ENCODE measurements at regions not wholly inside any gene's neighbourhood (a gene's known extent, or its start where the extent isn't known, plus 50 kb on each side); places are given as distances from the start of the nearest gene placed in this dataset.

- H3K9ac ChIP-seq (ENCODE audit: insufficient read depth, low read length) = no peak overlapping the region
- H4K20me1 ChIP-seq (ENCODE audit: control insufficient read depth, extremely low read depth, insufficient read depth, low read length) = no peaks in the 10 kb centered on the region
- no peak for DNase-seq (ENCODE audit: low read depth in 2 of 2)
- no peak overlapping the region for H3K27ac ChIP-seq (ENCODE audit: insufficient read depth, low read length)
- no peak overlapping the region for H3K4me2 ChIP-seq (ENCODE audit: extremely low read depth, insufficient read depth, low read length)
- H3K9me3 ChIP-seq (ENCODE audit: control insufficient read depth, insufficient read depth, low read depth, low read length) = no peaks in the 10 kb centered on the region
- no peaks in the 10 kb centered on the region for H3K4me1 ChIP-seq (ENCODE audit: control insufficient read depth, extremely low read depth, insufficient read depth, low read length)
- H3K27me3 ChIP-seq (ENCODE audit: control insufficient read depth, insufficient read depth, low read length) = no peaks in the 10 kb centered on the region
- no peaks in the 10 kb centered on the region for H3K36me3 ChIP-seq (ENCODE audit: control insufficient read depth, insufficient read depth, low read length)
- no peak for TF ChIP-seq EZH2 (IDR thresholded peaks at IDR 0.05; ENCODE audit: low read length, missing control alignments)
- TF ChIP-seq, protein P1, sequence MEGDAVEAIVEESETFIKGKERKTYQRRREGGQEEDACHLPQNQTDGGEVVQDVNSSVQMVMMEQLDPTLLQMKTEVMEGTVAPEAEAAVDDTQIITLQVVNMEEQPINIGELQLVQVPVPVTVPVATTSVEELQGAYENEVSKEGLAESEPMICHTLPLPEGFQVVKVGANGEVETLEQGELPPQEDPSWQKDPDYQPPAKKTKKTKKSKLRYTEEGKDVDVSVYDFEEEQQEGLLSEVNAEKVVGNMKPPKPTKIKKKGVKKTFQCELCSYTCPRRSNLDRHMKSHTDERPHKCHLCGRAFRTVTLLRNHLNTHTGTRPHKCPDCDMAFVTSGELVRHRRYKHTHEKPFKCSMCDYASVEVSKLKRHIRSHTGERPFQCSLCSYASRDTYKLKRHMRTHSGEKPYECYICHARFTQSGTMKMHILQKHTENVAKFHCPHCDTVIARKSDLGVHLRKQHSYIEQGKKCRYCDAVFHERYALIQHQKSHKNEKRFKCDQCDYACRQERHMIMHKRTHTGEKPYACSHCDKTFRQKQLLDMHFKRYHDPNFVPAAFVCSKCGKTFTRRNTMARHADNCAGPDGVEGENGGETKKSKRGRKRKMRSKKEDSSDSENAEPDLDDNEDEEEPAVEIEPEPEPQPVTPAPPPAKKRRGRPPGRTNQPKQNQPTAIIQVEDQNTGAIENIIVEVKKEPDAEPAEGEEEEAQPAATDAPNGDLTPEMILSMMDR (conservative IDR thresholded peaks at IDR 0.05 in 1 of 2, IDR thresholded peaks at IDR 0.05 in 1 of 2; ENCODE audit: low read depth in 1 of 2, low read length in 2 of 2) = no peak
- no peak overlapping the region for H3K4me3 ChIP-seq (replicated peaks in 1 of 4; ENCODE audit: control extremely low read depth in 1 of 4, insufficient read depth in 1 of 4, low read depth in 3 of 4, low read length in 4 of 4)
- H2AFZ ChIP-seq (ENCODE audit: low read length) = no peak overlapping the region
- no peaks in the 10 kb centered on the region for H3K79me2 ChIP-seq (ENCODE audit: control insufficient read depth, insufficient read depth, low read length)
Measured at GRCh38 chr9:38162332-38163211, 93.5 kb upstream of the SHB start.

- DNase-seq (ENCODE audit: low read depth in 2 of 2) = peak; percentile 37 to 61
- TF ChIP-seq, protein P1 (conservative IDR thresholded peaks at IDR 0.05 in 1 of 2, IDR thresholded peaks at IDR 0.05 in 1 of 2; ENCODE audit: low read depth in 1 of 2, low read length in 2 of 2) = peak; percentile 81 to 93
- no peak for TF ChIP-seq EZH2 (IDR thresholded peaks at IDR 0.05; ENCODE audit: low read length, missing control alignments)
- no peaks in the 10 kb centered on the region for H3K9me3 ChIP-seq (ENCODE audit: control insufficient read depth, insufficient read depth, low read depth, low read length)
Measured at GRCh38 chr9:38160613-38161215, 91.7 kb upstream of the SHB start.

DNA sequence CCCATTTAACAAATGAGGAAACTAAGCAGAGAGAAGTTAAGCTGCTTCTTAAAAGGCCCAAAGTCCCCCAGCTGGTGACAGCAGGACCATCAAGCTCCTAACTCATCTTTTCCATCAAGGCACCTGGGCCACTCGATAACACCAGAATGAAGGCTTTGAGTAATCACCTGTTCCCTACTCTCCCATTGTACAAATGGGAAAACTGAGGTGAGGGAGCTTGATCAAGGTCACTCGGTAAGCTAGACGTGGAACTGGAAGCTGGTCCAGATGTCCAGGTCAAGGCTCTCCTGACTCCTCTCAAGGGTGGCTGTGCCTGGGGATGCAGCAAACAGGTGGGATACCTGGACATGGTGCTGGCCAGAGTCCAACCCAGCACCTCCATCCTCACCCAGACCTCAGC lies 90.6 kb upstream of the SHB start:
- H3K79me2 ChIP-seq (ENCODE audit: control insufficient read depth, insufficient read depth, low read length) = no peaks in the 10 kb centered on the region
- H3K36me3 ChIP-seq (ENCODE audit: control insufficient read depth, insufficient read depth, low read length) = no peaks in the 10 kb centered on the region
- no peak overlapping the region for H3K4me2 ChIP-seq (ENCODE audit: extremely low read depth, insufficient read depth, low read length)
- H2AFZ ChIP-seq (ENCODE audit: low read length) = no peak overlapping the region
- no peaks in the 10 kb centered on the region for H3K4me1 ChIP-seq (ENCODE audit: control insufficient read depth, extremely low read depth, insufficient read depth, low read length)
- no peaks in the 10 kb centered on the region for H3K9me3 ChIP-seq (ENCODE audit: control insufficient read depth, insufficient read depth, low read depth, low read length)
- no peak overlapping the region for H3K9ac ChIP-seq (ENCODE audit: insufficient read depth, low read length)
- H4K20me1 ChIP-seq (ENCODE audit: control insufficient read depth, extremely low read depth, insufficient read depth, low read length) = no peaks in the 10 kb centered on the region
- no peak for TF ChIP-seq EZH2 (IDR thresholded peaks at IDR 0.05; ENCODE audit: low read length, missing control alignments)
- TF ChIP-seq, protein P1 (conservative IDR thresholded peaks at IDR 0.05 in 1 of 2, IDR thresholded peaks at IDR 0.05 in 1 of 2; ENCODE audit: low read depth in 1 of 2, low read length in 2 of 2) = no peak
- H3K4me3 ChIP-seq (replicated peaks in 1 of 4; ENCODE audit: control extremely low read depth in 1 of 4, insufficient read depth in 1 of 4, low read depth in 3 of 4, low read length in 4 of 4) = no peak overlapping the region
- peaks cover 3% of the 10 kb centered on the region for H3K27me3 ChIP-seq (ENCODE audit: control insufficient read depth, insufficient read depth, low read length)
- no peak for DNase-seq (ENCODE audit: low read depth in 2 of 2)
- H3K27ac ChIP-seq (ENCODE audit: insufficient read depth, low read length) = no peak overlapping the region

More at GRCh38 chr9:38160613-38161215, 91.7 kb upstream of the SHB start:
- no peaks in the 10 kb centered on the region for H3K27me3 ChIP-seq (ENCODE audit: control insufficient read depth, insufficient read depth, low read length)
- H4K20me1 ChIP-seq (ENCODE audit: control insufficient read depth, extremely low read depth, insufficient read depth, low read length) = no peaks in the 10 kb centered on the region
- no peaks in the 10 kb centered on the region for H3K36me3 ChIP-seq (ENCODE audit: control insufficient read depth, insufficient read depth, low read length)
- no peaks in the 10 kb centered on the region for H3K79me2 ChIP-seq (ENCODE audit: control insufficient read depth, insufficient read depth, low read length)
- no peak overlapping the region for H3K9ac ChIP-seq (ENCODE audit: insufficient read depth, low read length)
- no peak overlapping the region for H3K27ac ChIP-seq (ENCODE audit: insufficient read depth, low read length)
- H3K4me1 ChIP-seq (ENCODE audit: control insufficient read depth, extremely low read depth, insufficient read depth, low read length) = no peaks in the 10 kb centered on the region
- no peak overlapping the region for H3K4me3 ChIP-seq (replicated peaks in 1 of 4; ENCODE audit: control extremely low read depth in 1 of 4, insufficient read depth in 1 of 4, low read depth in 3 of 4, low read length in 4 of 4)
- no peak overlapping the region for H3K4me2 ChIP-seq (ENCODE audit: extremely low read depth, insufficient read depth, low read length)
- no peak overlapping the region for H2AFZ ChIP-seq (ENCODE audit: low read length)
